ENCODE measurements at regions not wholly inside any gene's neighbourhood (a gene's known extent, or its start where the extent isn't known, plus 50 kb on each side); places are given as distances from the start of the nearest gene placed in this dataset.
"Not testable (repeated sequence)": the region's sequence is repeated elsewhere in the genome, so short reads cannot be mapped to it uniquely, and the experiment has no call there.

DNA sequence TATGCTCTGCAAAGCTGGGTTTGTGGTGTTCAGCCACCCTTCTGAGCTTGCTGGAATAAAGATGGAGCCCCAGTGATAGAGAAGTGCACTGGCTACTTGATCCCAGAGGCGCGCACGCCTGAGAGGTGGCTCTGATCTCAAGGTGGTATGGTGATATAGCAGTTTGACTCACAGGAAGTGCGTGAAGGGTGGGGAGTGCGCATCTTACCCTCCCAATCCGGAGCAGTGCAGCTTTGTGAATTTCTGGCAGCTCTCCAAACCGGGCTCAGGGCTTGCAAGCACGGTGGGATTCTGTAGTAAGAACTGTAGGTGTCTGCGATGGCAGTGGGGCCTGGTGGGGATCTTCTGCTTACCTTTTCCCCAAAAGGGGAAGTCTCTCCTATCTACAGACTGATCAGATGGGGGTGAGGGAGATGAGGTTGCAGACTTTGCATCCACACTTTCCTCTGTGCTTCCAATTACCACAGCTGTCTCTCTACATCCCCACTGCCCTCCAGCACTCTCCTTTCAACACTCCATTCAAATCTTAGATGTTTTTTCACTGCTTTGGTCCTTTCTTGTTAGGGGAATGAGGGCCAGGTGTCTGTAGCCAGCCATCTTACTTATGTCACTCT lies 197.4 kb upstream of the SLC38A2 start:
- DNase-seq, result no peak

DNA sequence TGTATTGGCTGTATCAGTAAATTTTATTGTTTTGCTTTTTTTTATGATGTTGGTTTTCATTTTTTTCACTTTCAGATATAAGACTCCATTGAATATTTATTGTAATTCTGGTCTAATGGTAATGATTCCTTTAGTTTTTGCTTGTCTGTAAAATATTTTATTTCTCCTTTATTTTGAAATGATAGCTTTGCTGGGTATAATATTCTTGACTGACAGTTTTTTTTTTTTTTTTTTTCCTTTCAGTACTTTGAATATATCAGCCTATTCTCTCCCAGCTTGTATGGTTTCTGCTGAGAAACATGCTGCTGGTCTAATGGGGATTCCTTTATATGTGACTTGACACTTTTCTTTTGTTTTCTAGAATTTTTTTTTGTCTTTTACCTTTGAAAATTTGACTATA lies 195.1 kb upstream of the SLC38A2 start:
- no peak for DNase-seq

DNA sequence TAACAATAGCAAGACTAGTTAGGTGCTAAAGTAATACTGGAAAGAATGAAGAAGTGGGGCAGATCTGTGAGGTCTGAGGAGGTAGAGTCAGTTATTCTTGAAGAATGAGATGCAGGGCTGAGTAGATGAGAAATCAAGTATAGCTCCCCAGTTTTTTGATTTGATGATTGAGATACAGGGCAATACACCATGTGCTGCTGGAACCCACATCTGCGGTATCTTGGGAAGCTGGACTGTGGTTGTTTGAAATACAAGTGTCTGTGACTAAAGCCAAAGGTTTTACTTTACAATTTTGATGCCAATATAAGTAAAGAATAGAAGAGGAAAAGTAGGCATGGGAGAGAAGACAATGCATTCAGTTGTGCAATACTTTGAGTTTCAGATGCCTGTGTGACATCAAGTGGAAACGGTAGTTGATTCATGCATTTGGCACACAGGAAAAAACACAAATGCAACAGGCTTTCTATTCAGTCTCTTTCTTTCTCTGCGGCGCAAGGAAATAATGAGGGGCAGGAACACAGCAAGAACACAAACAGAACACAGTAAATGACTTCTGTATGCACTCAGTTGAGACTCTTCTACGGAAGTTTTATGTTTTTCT lies 190.2 kb upstream of the SLC38A2 start:
- peak in 1 of 5 donors; percentile 46 for DNase-seq

DNA sequence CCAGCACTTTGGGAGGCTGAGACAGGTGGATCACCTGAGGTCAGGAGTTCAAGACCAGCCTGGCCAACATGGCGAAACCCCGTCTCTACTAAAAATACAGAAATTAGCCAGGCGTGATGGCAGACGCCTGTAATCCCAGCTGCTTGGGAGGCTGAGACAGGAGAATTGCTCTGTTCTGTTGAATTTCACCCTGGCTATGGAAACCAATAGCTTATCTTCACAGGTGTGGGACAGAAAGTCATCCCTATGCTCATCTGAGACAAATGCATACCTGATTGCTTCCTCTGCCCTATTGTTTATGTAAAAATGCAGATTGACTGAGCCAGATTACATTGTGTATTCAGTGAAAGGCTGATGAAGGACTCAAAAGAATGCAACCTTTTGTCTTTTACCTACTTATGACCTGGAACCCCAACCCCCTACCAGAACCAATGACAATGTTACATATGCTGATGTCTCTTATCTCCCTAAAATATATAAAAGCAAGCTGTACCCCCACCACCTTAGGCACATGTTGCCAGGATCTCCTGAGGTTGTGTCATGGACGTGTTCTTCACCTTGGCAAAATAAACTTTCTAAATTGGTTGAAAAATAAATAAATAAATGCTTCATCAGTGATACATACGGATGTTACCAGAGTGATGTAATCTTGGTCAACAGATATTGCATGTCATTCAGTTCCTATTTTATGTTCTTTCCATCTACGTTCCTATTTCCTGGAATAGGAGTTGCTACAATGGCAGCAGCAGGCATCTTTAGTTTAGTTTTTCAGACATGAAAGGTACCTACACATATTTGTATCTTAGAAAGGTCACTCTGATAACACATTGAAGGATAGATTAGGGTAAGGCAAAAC lies 189.4 kb upstream of the SLC38A2 start:
- not testable (repeated sequence) for DNase-seq

DNA sequence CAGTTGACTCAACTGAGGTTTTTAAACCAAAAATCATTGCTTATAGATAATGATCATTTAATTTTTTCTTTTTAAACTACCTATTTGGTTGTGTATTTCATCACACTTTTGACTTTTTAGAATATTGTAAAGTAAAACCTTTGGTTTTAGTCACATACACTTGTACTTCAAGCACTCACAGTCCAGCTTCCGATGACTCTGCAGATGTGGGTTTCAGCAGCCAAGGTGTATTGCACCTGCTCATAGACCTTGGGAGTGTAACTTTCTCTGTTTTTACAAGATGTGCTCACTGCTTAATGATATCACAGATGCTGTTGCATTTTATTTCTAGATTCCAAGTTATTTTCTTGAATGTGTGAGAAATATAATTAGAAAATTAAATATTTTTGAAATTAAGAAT lies 188.3 kb upstream of the SLC38A2 start:
- no peak for DNase-seq

DNA sequence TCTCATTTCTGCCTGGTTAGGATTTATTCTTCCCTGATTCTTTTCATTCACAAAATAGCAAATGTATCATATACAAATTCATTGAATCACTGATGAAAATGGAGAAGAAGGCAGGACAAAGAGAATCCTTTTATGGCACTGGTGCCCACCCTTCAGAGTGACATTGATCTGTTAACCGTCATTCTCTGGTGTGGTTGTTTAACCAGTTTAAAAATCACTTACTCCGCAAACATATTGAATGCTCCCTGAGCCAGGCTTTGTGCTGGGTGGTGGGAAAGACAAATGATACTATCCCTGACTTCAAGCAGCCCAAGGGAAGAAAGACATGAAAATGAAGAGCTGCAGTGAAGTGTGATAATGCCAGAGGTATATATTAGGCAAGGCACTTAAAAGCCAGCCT lies 187.5 kb upstream of the SLC38A2 start:
- DNase-seq, result no peak

DNA sequence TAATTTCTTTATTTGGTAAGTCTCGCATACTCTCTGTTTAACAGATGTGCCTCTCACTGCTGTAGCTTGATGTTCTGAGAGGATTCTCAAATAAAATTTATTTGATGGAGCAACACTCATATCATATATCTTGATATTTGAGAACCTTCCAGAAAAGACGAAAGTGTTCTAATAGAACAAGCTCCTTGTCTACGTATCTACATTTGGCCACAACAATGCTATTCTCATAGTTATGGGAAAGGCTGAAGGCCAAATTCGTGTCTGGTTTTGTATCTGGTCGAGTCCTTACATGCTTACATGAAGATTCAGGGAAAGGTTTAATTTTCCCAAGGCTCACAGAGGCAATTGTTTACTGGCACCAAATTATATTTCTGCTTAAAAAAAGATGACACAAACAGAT lies 186.7 kb upstream of the SLC38A2 start:
- no peak for DNase-seq

DNA sequence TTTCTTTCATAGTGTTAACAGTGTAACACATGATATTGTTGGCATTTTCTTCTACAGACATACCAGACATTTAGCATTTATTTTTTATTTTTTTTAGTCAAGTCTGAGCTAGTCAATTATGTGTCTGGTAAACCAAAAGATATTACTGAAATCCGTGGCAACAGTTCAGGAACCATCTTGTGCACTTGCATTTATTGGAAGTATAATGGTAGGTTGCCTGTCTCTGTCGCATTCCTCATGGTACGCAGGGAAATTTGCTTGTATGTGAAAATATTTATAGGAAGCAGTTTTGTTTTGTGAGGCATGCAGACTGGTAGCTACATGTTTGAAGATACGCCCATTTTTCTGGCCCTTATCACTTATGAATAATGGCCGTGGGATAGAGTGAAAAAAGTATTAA lies 186.1 kb upstream of the SLC38A2 start:
- no peak for DNase-seq

DNA sequence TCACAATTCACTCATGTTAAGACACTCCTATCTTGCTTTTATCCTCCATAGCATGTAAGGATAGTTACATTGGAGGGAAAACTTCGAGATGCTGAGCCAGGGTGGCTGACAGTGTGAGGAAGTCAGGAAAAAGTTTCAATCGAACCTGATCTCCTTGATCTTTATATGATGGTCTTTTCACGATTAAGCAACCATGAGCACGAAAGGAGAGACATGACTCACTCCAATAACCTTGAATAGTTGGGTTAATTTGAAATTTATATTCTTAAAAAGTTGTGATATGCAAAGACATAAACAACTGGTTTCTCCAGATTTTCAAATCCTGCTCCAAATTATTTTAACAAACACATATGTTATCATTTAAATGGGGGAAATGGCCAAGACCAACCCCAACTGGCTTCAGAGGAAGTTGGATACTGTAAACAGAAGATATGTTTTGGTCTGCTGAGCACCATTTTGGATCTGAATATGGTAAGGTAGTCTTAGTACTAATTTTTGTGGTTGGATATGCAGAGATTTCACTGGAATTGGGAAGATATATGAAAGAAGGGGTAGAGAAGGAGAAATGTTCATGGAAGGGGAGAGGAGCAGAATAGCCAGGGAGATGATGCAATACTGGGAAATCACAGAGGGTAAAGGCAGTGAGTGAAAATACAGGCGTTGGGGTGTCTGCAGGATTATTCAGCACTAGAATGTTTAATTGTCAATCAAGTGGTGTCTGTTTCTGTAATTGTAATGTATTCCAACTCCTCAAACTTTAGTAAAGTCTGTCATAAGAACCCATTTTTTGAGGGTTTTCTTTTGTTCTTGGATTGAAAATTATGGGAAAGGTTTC lies 185.2 kb upstream of the SLC38A2 start:
- no peak for DNase-seq

DNA sequence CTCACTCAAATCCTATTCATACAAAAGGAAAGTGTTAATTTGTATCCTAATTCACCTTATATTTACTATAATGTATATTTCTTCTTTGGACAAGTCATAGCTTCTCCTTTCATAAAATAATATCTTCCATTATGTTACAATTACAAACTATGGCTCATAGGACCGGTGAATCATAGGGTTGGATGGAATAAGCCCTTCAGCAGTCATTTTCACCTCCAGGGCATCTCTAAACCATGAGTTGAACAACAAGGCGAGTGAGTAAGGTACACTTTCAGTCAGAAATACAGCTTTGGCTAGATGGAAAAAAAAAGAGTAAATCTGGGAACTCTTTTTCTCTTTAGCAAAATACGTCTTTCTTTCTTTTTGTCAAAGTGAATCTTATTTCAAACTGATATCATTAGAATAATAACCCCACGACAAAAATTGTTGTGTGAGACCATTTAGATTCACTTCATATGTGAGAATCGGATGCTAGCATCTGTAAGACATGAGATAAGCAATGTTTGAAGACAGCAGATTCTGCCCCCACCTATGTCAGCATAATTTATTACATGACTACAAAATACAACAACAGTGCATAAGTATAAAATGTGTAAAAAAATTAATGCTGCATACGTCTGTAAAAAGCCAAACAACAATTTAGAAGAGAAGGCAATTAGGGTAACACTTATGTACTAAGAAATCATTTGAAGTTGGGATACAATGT lies 184.4 kb upstream of the SLC38A2 start:
- no peak for DNase-seq

DNA sequence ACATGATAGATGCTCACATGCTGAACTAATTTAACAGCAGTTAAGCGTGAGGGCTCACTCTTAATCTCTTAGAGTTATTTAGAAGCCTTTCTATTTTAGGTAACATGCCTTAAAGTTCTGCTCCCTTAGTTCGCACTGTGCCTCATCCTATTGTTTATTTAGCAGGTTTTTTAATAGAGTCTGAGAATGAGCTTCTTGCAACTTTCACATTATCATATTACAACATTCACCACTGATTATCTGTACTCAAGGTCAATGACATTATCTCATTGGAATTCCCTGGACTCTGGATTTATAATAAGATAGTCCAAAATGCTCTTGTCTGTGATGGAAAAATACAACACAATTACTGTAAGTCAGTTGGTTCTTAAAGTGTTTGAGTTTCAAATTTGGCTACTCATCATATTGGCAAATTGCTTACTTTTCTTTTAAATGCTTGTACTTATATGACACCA lies 183.6 kb upstream of the SLC38A2 start:
- no peak for DNase-seq

DNA sequence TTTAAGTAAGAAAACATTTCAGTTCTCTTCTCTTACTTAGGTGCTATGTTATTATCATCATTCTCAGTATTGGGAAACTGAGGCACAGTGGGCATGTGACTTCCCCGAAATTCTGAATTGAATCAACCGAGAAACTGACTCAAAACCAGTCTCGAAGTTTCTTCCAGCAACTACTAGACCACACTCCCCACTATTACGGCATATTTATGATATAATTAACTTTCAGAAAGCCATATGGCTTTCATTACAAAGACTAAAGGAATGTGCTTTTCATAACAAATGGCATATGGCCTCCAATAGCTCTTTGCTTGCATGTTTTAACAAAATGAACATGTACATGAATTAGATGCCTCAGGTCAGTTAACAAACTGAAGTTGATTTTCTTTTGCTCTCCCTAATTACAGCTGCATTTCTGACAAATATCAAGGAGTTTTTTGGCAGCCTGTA lies 182.9 kb upstream of the SLC38A2 start:
- DNase-seq, result no peak

DNA sequence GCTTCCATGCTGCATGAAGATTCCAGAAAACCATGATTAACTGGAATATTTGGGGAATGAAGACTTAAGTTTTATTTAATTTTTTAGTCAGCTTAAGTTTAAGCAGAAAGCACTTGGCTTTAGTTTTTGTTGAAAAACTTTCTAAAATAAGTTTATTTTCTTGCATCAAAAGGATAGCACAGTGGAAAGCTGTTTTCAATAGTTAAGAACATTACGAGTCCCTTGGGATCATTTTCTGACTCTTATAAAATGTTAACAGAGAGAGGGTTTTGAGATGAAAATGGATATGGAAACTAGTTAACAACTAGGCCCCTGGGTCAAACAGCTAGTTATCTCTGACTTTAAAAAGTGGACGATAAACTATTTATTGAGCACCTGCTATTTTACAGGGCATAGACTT lies 181.9 kb upstream of the SLC38A2 start:
- DNase-seq, result no peak

DNA sequence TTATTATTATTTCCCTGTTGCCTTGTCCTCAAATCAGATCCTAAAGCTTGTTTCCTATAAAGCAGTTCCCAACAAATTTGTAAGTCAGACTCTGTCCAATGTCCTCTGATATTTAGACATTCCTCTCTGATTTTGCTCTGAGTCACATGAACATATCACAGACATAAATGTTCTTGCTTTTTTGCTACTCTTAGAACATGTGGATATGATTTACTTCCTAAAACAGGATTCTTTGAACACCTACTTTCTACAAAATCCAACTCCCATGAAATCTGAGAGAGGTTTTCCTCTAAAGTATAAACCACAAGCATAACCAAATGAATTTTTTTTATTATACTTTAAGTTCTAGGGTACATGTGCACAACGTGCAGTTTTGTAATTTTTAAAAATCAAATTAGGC lies 181.3 kb upstream of the SLC38A2 start:
- no peak for DNase-seq

DNA sequence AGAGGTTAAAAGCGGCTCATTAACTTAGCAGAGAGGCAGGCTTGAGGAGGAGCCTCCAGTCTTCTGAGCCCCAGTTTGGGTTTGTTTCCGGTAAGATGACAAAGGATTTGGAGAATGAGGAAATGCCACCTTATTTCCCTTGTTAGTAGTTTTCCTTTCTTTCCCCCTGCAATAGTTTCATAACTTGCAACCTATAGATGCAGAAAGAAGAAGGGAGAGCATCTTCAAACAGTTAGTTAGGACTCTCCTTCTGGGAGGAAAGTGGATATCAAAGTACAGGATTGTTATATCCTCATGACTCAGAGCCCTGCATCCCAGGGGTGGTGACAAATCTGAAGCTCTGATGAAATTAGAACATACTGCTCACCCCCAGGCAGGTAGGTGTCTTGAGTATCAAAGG lies 180.7 kb upstream of the SLC38A2 start:
- DNase-seq, result no peak

DNA sequence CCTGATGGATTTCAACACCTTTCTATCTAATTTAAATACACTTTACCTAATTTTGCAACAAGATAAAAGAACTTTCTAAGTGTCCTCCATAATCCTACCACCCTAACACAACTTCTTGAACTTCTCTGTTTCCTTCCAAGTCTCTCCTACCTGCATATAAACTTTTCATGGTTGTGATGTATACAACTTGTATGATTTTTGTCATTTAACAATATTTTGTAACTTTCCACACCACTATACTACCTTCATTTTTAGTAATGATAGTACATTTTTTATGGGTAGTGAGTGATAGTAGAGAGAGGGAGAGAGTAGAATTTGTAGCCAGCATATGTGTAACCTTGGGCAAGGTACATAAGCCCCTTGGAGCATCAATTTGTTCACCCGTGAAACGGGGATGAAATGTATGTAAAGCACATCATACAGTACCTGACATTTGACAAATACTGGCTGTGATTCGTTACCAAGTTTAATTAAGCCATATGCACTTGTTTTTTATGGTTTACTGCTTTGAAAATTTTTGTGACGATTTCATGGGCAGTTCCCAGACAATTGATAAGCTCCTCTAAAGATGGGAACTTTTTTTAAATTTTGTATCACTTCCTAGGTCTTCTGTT lies 177.8 kb upstream of the SLC38A2 start:
- peak in 1 of 5 donors; percentile 26 for DNase-seq

DNA sequence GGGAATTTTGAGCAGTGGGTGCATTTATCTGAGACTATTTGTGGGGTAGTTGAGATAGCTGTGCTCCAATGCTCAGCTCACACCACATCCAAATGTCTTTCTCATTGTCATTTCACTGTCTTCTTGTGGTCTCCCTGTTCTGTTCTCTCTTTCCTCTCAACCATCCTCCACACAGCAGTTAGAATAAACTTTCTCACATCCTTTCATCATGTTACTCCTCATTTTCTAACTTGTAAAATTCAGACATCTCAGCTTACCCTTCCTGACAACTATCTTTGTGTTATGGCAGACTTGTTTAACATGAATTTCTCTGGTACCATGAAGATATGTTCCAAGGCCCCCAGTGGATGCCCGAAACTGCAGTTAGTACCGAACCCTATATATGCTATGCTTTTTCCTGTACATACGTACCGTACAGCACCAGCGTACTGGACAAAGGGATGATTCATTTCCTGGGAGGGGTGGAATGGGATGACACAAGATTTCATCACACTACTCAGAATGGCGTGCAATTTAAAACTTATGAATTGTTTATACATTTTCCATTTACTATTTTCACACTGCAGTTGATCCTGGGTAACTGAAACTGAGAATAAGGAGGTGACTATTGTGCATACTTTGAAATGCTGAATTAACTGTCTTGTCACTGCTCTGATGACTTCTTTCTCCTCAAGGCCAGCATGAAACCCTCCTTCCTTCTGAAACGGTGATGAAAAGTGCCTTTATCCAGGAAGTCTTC lies 177.1 kb upstream of the SLC38A2 start:
- DNase-seq, result peak in 1 of 5 donors; percentile 95

DNA sequence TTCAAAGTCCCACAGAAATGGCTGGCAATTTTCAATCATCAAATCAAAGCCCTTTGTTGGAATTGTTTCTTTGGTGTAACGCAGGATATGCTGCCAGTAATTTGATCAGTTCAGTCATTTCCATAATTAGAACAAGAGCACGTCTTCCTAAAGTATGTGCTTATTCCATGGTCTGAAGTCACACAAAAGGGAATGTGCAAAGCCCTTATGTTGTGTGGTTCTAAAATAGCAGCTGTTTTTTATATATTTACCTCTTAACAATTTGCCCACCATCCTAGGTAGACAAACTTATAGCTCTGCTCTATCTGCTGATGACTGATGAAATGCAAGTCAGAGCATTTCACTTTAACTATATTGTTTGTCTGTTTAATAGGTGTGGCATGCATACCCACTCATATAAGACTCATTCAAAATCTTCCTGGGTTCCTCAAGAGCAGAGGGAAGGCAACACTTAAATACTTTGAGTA lies 176.1 kb upstream of the SLC38A2 start:
- DNase-seq, result peak in 1 of 5 donors; percentile 30

DNA sequence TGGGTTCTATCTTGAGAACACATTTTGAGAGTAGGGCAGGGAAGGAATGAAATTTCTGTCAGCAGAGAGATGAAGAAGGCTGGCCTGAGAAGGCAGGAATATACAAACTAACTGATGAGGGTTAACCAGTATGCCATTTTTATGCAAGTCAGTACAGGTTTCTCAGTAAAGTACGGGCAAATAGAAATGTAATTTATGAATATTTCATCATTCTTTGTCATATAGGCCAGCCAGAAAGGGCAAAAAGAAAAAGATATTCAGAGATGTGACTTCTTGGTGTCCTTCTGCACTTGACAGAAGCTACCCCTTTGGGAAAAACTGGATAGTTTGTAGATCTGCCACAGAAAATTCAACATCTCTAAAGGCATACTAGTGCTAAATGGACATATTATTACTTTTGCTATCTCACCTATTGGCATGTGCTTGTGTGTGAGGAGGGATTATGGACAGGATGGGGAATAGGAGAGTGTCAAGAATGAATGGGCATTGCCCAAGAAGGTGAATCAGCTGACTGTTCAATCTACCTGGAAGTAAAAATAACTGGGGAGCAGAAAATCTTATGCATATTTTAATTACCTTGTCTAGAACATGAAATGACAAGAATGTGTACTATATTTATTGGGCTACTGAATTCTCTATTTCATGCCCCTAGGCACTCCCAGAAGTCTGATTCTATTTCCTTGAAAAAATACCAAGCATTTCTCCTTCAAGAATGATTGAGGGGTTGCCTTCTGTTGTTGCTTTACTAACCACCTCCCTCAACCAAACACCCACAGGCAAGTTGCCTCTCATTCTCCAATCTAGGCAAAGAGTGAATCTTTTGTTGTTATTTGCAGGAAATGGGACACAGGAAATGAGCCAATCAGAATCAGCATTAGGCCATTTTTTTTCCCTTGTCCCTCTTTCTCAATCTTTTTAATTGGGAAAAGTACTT lies 175.1 kb upstream of the SLC38A2 start:
- peak in 1 of 5 donors; percentile 32 for DNase-seq
